ENCODE measurements at regions not wholly inside any gene's neighbourhood (a gene's known extent, or its start where the extent isn't known, plus 50 kb on each side); places are given as distances from the start of the nearest gene placed in this dataset.

DNA sequence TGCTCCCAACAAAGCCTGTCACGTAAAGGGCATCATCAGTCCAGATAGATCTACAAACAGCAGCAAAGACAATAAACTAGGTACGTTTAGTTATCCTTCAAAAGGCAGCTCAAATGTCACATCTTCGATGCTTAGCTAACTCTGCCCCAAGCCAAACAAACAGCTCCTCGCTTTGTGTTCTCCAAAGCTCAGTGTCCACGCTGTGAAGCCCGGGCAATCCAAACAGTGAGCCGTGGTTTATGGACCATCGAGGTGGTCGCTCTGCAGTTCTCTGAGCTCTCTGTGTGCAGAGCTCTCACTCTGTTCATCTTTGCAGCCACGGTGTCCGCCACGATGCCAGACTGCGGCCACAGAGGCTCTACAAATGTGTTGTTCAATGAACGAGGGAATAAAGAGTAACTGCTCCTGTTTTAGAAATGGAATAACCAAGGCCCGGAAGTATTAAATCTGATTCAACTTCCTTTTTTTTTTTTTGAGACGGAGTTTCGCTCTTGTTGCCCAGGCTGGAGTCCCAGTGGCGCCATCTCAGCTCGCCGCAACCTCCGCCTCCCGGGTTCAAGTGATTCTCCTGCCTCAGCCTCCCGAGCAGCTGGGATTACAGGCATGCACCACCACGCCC lies 117.2 kb upstream of the FAM174B start:
- no peak for DNase-seq
- Mint-ChIP-seq H3K9me3 (peaks cover 19% of the 10 kb centered on the region), H3K36me3 (ENCODE audit: low read depth) (peaks cover 3% of the 10 kb centered on the region), H3K27me3 (ENCODE audit: insufficient read depth) (no peaks in the 10 kb centered on the region), H3K27ac (no peak overlapping the region), H3K4me3 (no peak overlapping the region), H3K4me1 (no peaks in the 10 kb centered on the region)
- Histone ChIP-seq H3K4me3 (ENCODE audit: low read length) (no peak overlapping the region), H3K4me1 (ENCODE audit: control insufficient read depth, insufficient read depth, low read length) (no peaks in the 10 kb centered on the region), H3K9ac (ENCODE audit: extremely low read depth, low read length, poor library complexity, severe bottlenecking) (no peak overlapping the region), H3K36me3 (ENCODE audit: control insufficient read depth, insufficient read depth, low read length) (no peaks in the 10 kb centered on the region), H3K27ac (ENCODE audit: low read depth, low read length) (no peak overlapping the region), H3K27me3 (ENCODE audit: control insufficient read depth, insufficient read depth, low read length, poor library complexity, severe bottlenecking) (no peaks in the 10 kb centered on the region), H3K9me3 (ENCODE audit: control insufficient read depth, low read length) (peaks cover 7% of the 10 kb centered on the region)
- TF ChIP-seq, protein P1, sequence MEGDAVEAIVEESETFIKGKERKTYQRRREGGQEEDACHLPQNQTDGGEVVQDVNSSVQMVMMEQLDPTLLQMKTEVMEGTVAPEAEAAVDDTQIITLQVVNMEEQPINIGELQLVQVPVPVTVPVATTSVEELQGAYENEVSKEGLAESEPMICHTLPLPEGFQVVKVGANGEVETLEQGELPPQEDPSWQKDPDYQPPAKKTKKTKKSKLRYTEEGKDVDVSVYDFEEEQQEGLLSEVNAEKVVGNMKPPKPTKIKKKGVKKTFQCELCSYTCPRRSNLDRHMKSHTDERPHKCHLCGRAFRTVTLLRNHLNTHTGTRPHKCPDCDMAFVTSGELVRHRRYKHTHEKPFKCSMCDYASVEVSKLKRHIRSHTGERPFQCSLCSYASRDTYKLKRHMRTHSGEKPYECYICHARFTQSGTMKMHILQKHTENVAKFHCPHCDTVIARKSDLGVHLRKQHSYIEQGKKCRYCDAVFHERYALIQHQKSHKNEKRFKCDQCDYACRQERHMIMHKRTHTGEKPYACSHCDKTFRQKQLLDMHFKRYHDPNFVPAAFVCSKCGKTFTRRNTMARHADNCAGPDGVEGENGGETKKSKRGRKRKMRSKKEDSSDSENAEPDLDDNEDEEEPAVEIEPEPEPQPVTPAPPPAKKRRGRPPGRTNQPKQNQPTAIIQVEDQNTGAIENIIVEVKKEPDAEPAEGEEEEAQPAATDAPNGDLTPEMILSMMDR (conservative IDR thresholded peaks at IDR 0.05), result no peak
- WGBS, 2 experiments (ENCODE audit: insufficient coverage in 1 of 2, insufficient read length in 1 of 2), result 95 to 96% methylated on average over 15 to 23 of the region's 24 CpGs

DNA sequence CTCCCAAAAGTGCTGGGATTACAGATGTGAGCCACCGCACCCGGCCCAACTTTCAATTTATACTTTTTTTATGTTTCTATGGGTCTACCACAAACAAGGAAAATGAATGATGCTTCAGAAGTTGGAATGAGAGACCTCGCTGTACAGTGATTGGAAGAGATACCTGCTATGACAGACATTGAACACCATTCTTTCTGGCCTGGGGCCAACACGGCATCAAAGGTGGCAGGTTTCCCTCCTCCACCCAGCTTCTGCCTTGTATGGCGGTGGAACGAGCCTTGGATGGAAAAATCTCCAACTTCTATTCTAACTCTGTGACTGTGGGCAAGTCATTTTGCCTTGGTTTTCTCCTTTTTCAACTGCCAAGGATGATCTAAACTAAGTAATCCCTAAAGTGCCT lies 117.8 kb upstream of the FAM174B start:
- peaks cover 19% of the 10 kb centered on the region for H3K9me3 Mint-ChIP-seq
- peaks cover 3% of the 10 kb centered on the region for H3K36me3 Mint-ChIP-seq (ENCODE audit: low read depth)
- Histone ChIP-seq H3K9ac (ENCODE audit: extremely low read depth, low read length, poor library complexity, severe bottlenecking) (no peak overlapping the region), H3K4me1 (ENCODE audit: control insufficient read depth, insufficient read depth, low read length) (no peaks in the 10 kb centered on the region), H3K27ac (ENCODE audit: low read depth, low read length) (no peak overlapping the region), H3K36me3 (ENCODE audit: control insufficient read depth, insufficient read depth, low read length) (no peaks in the 10 kb centered on the region), H3K9me3 (ENCODE audit: control insufficient read depth, low read length) (peaks cover 7% of the 10 kb centered on the region), H3K4me3 (ENCODE audit: low read length) (no peak overlapping the region), H3K27me3 (ENCODE audit: control insufficient read depth, insufficient read depth, low read length, poor library complexity, severe bottlenecking) (no peaks in the 10 kb centered on the region)
- 94 to 95% methylated on average over 6 of the region's 6 CpGs for WGBS, 2 experiments (ENCODE audit: insufficient coverage in 1 of 2, insufficient read length in 1 of 2)
- TF ChIP-seq, protein P1 (conservative IDR thresholded peaks at IDR 0.05), result no peak
- H3K27me3 Mint-ChIP-seq (ENCODE audit: insufficient read depth), result no peaks in the 10 kb centered on the region
- no peak overlapping the region for H3K4me3 Mint-ChIP-seq
- H3K4me1 Mint-ChIP-seq, result no peaks in the 10 kb centered on the region
- DNase-seq, result no peak
- H3K27ac Mint-ChIP-seq, result no peak overlapping the region

DNA sequence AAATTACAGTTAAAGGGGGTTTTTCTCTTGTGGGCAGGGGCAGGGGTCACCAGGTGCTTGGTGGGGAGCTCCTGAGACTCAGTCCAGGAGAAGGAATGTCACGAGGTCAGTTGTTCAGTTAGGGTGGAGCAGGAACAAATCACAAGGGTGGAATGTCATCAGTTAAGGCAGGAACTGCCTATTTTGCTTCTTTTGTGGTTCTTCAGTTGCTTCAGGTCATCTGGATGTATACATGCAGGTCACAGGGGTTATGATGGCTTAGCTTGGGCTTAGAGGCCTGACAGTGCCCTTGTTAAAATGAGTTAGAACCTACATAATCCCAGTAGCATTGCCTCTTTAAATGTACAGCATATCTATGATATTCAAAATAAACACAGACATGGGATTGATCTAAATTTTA lies 120.2 kb upstream of the CHD2 start:
- H3K9me3 Mint-ChIP-seq, result peaks cover 18% of the 10 kb centered on the region
- Histone ChIP-seq H3K9me3 (ENCODE audit: control insufficient read depth, low read length) (peaks cover 7% of the 10 kb centered on the region), H3K36me3 (ENCODE audit: control insufficient read depth, insufficient read depth, low read length) (no peaks in the 10 kb centered on the region), H3K9ac (ENCODE audit: extremely low read depth, low read length, poor library complexity, severe bottlenecking) (no peak overlapping the region), H3K4me3 (ENCODE audit: low read length) (no peak overlapping the region), H3K4me1 (ENCODE audit: control insufficient read depth, insufficient read depth, low read length) (no peaks in the 10 kb centered on the region), H3K27me3 (ENCODE audit: control insufficient read depth, insufficient read depth, low read length, poor library complexity, severe bottlenecking) (no peaks in the 10 kb centered on the region), H3K27ac (ENCODE audit: low read depth, low read length) (no peak overlapping the region)
- H3K4me3 Mint-ChIP-seq, result no peak overlapping the region
- WGBS, 2 experiments (ENCODE audit: insufficient coverage in 1 of 2, insufficient read length in 1 of 2), result 83 to 91% methylated on average over 1 of the region's 1 CpG
- no peaks in the 10 kb centered on the region for H3K27me3 Mint-ChIP-seq (ENCODE audit: insufficient read depth)
- no peak overlapping the region for H3K27ac Mint-ChIP-seq
- DNase-seq, result no peak
- H3K4me1 Mint-ChIP-seq, result no peaks in the 10 kb centered on the region
- peaks cover 30% of the 10 kb centered on the region for H3K36me3 Mint-ChIP-seq (ENCODE audit: low read depth)
- TF ChIP-seq, protein P1 (conservative IDR thresholded peaks at IDR 0.05), result no peak

All from endodermal cell (in vitro differentiated cells).